ENCODE measurements at regions not wholly inside any gene's neighbourhood (a gene's known extent, or its start where the extent isn't known, plus 50 kb on each side); places are given as distances from the start of the nearest gene placed in this dataset.
"Not testable (repeated sequence)": the region's sequence is repeated elsewhere in the genome, so short reads cannot be mapped to it uniquely, and the experiment has no call there.

DNA sequence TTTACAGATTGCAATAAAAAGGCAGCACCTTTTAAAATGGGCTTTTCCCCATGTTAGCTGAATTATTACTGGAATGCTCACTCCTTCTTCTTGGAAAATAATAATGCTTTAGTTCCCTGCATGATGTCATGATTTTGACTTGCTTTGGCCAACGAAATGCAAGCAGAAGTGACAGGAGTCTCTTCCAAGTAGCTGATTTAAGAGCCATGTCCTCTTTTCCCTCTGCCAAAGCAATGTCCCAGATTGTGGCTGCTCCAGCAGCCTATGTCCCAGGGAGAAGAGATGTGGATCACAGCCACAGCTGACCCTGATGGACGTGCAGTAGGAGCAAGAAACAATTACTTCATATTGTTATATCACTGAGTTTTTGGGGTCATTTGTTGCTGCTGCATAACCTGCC is 246.6 kb downstream of the HAPSTR1 start:
- no peak for DNase-seq (ENCODE audit: low spot score)

DNA sequence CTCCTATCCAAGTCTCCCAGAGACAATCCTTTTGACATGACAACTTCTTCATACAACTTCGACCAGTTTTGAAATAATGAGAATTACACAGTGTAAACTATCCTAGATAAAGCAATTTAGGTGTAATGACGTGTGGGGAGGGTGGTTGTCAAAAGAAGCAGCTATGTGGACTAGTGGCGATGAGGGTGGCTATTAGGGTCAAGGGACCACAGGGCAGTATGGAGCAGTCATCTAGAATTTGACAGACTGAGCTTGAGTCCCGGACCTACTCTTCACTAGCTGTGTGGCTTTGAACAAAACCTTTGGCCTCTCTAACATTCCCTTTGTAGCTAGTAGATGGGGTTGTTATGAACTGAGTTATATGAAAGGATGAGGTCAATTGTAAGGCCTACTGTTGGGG is 247.1 kb downstream of the HAPSTR1 start:
- DNase-seq (ENCODE audit: low spot score), result no peak

DNA sequence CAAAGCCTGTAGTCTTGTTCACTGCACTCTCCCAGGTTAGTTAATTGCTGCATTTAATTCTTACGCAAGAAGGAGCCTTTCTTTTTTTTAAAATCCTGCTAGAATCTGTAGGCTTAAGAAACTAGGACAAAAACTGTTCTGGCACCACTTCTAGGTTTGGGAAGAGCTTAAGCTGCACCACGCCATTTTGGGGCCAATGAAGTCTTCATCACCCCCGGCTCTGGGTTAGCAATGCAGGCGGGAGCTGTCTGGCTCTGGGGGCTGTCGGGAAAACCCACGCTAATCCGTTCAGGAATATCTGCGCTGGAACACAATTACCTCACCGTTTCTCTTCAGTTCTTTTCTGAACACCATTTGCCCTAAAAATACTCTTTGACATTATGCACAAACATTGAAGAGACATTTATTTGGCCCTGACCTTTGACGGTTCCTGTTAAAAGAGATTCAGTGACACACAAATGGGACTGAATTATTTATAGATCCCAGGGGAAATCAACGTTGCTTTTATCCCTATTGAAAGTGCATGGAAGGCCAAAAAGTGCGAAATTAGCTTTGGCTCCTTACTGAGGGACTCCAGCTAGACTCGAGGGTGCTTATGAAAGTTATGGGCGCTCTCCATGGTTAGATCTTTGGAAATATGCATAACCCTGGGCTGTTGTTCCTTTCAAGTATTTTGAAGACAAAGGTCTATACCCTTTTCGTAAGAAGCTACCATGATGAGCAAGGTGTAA is 249.2 kb downstream of the HAPSTR1 start:
- no peak for DNase-seq (ENCODE audit: low spot score)

DNA sequence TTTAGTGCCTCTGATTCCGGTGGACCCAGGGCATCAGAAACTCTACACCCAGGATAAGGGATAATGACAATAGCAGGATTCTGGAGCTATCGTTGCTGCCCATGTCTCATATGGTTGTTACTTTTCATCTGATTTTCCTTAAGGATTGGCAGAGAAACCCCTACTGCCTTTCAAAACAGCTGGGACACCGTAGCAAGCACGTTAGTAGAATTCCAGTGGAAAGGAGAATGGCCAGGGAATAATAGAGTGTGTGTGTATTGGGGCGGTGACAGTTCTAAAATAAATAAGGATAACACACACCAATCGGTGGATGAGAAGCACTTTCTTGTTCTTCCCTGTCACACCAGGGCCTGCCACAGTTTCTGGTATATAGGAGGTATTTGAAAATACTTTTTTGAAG is 251.8 kb downstream of the HAPSTR1 start:
- no peak for DNase-seq (ENCODE audit: low spot score)

DNA sequence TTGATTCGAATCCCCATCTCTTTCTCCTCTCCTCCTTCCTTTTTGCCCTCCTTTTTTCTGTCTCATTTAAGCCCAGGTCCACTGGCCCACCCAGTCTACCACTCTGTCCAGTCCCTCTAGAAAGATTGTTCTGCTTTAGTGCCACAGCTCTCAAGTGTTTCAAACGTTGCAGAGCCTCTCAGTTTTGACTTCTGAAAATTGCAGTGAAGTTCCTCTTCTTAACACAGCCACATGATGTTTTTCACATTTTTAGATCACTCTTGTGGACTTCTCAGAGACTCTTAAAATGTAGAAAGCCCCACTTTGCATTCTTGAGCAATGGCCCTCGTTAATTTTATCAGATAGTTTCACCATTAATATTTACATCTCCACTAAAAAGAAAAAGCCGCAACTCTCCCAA is 253.1 kb downstream of the HAPSTR1 start:
- DNase-seq (ENCODE audit: low spot score), result no peak

DNA sequence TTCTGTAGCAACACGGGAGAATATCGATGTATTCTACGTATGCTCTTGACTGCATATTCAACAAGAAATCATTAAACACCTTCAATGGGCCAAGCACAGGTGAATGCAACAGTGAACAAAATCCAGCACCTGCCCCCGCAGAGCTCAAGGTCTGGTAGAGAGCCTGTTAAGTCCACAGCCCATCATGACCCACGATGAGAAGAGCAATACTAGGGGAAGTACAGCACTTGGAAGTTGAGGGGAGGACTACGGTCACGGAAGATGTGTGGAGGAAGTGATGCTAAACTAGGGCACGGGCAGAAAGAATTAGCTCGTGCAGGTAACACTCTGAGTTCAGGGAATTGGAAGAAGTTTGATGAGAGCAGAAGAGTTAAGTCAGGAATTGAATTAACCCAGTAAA is 253.6 kb downstream of the HAPSTR1 start:
- DNase-seq (ENCODE audit: low spot score), result no peak

DNA sequence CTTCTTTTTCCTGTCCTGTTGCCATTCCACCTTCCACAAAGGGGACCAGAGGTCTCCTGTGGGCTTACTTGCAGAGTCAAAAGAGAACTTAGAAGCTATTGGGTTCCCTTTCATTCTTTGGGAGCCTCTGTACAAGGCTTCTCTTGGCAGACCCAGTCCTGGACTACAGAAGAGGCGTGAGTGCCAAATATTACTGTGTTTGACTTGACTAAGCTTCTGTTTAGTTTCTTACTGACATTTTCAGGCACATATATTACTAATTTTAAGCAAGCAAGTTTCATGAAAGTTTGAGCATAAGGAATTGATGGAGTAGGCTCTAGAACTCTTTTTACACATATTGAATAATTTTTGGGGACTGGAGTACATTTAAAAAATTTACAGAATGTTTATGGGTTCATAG is 254.4 kb downstream of the HAPSTR1 start:
- DNase-seq (ENCODE audit: low spot score), result no peak

DNA sequence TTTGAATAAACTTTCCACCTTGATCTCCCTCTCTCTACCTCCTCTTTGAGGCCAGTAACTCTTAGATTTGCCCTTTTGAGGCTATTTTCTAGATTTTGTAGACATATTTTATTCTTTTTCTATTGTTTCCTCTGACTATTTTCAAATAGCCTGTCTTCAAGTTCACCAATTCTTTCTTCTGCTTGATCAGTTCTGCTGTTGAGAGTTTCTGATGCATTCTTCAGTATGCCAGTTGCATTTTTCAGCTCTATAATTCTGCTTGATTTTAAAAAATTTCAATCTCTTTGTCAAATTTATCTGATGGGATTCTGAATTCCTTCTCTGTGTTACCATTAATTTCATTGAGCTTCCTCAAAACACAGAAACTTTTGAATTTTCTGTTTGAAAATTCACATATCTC is 257.5 kb downstream of the HAPSTR1 start:
- DNase-seq (ENCODE audit: low spot score), result no peak

DNA sequence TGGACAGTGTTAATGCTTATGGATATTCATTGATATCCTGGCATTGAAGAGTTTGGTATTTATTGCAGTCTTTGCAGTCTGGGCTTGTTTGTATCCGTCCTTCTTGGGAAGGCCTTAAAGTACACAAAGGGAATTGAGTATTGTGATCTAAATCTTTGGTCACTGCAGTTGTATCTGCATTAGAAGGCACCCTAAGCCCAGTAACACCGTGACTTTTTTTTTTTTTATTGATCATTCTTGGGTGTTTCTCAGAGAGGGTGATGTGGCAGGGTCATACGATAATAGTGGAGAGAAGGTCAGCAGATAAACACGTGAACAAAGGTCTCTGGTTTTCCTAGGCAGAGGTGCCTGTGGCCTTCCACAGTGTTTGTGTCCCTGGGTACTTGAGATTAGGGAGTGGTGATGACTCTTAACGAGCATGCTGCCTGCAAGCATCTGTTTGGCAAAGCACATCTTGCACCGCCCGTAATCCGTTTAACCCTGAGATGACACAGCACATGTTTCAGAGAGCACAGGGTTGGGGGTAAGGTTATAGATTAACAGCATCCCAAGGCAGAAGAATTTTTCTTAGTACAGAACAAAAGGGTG is 258.0 kb downstream of the HAPSTR1 start:
- DNase-seq (ENCODE audit: low spot score), result not testable (repeated sequence)

DNA sequence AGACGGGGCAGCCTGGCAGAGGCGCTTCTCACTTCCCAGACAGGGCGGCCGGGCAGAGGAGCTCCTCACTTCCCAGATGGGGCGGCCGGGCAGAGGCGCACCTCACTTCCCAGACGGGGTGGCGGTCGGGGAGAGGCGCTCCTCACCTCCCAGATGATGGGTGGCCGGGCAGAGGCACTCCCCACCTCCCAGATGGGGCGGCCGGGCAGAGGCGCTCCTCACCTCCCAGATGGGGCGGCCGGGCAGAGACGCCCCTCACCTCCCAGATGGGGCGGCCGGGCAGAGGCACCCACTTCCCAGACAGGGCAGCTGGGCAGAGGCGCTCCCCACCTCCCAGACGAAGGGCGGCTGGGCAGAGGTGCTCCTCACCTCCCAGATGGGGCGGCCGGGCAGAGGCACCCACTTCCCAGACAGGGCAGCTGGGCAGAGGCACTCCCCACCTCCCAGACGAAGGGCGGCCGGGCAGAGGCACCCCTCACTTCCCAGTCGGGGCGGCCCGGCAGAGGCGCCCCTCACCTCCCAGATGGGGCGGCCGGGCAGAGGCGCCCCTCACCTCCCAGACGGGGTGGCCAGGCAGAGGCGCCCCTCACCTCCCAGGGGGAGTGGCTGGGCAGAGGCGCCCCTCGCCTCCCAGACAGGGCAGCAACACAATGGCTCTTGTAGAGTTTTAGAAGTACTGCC is 258.8 kb downstream of the HAPSTR1 start:
- DNase-seq (ENCODE audit: low spot score), result not testable (repeated sequence)

DNA sequence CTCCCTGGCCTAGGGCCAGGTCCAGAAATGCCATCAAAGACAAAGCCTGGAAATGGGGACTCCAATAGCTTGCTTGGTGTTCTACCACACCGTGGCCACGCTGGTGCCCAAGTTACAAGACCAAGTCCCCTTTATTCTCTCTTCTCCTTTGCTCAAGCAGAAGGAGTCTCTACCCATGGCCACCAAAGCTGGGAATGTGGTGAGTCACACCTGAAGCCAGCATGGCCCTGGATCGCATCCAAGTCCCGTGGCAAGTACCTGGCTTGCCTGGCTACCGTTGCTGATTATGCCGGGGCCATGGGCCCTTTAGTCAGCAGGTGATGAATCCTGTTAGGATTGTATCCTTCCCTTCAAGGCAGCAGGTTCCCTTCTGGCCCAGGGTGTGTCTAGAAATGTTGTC is 260.0 kb downstream of the HAPSTR1 start:
- no peak for DNase-seq (ENCODE audit: low spot score)

DNA sequence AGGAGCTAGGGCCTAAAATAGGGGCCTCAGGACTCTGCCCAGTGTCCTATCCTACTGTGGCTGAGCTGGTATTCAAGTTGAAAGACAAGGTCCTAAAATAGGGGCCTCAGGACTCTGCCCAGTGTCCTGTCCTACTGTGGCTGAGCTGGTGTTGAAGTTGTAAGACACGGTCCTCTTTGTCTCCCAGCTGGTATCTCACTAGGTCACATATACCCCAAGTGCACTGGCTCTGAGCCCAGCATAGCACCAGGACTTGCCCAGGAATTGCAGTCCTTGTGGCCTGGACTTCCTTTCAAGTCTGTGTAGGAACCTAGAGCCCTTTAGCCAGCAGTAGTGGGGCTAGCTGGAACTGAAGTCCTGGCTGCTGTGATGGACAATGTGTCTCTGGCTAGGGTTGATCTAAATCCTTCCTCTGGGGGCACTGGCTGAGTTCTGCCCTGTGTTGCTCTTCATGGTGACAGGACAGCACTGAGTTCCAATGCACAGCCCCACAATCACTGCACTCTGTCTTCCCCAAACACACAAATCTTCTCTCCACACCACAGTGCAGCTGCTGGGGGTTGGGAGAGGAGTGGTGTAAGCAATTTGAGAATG is 260.5 kb downstream of the HAPSTR1 start:
- DNase-seq (ENCODE audit: low spot score), result no peak

DNA sequence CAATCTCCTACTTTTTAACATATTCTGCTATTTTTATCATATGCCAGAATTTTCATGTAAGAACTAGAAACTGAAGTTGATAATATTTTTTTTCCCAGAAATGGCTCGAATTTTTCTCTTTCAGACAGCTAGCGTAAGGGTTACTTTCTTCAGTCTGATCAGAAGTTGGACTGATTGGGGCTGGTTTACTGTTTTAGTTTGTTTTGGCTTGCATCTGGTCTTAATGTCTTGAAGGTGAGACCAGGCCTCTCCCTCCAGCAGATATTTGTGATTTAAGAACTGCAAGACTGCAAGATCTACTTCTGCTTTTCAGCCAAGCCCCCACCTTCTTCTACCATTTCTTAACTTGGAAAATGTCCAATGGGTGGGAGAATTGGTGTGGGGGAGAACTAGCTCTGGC is 266.4 kb downstream of the HAPSTR1 start:
- DNase-seq (ENCODE audit: low spot score), result no peak

DNA sequence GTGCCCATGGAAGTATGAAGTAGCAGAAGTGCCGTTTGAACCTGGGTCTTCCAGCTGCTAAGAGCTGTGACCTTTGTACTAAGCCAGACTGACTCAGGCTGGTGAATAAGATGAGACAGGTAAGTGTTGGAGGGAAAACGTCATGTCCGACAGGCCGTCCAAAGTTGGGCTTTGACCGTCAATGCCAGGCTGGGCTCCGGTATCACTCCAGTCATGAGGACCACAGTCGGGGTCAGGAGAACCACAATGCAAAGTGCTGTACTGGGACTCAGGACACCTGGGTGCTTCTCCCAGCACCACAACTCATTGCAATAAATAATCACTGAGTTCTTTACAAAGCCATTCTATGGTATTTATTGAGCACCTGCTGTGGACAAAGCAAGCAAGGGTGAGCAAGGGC is 268.6 kb downstream of the HAPSTR1 start:
- DNase-seq (ENCODE audit: low spot score), result no peak

DNA sequence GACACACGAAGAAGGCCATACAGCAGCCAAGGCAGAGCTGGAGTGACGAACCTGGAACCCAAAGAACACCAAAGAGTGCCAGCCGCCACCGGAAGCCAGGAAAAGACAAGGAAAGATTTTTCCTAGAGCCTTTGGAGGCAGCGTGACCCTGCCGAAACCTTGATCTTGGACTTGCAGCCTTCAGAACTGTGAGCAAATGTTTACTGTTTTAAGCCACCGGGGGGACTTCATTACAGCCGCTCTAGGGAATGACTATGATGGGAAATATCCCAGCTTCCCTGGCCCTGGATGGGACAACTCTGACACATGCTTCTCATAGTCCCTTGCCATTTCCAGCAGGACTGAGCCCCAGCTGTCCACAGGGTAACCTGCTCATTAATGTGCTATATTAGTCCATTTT is 270.6 kb downstream of the HAPSTR1 start:
- no peak for DNase-seq (ENCODE audit: low spot score)

DNA sequence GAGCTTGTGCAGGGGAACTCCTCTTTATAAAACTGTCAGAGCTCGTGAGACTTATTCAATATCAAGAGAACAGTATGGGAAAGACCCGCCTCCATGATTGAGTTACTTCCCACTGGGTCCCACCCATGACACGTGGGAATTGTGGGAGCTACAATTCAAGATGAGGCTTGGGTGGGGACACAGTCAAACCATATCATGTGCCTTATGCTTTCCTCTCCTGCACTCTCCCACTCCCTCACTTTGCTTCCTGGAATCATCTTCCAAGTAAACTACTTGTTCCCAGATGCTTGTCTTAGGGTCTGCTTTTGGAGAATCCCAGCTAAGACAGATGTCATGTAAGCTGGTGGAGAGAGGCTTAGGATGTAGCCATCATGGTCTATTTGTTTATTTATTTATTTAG is 271.2 kb downstream of the HAPSTR1 start:
- DNase-seq (ENCODE audit: low spot score), result no peak

DNA sequence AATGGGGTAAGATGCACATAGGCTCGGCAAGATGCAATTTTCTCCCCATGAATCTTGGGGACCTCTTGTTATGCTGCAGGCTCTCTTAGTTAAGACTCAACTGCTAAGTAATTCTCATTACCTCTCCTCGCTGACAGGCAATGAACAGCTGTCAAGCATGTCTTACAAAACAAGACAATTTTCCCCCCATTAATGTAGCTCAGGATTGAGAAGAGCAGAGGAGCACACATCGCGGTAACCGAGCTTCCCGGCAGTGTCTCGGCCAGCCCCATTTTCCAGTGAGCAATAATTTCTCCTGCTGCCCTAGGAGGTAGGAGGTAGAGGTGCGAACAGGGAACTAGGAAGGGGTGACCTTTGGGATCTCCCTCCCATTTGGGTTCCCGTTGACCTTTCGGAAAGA is 272.1 kb downstream of the HAPSTR1 start:
- DNase-seq (ENCODE audit: low spot score), result no peak

DNA sequence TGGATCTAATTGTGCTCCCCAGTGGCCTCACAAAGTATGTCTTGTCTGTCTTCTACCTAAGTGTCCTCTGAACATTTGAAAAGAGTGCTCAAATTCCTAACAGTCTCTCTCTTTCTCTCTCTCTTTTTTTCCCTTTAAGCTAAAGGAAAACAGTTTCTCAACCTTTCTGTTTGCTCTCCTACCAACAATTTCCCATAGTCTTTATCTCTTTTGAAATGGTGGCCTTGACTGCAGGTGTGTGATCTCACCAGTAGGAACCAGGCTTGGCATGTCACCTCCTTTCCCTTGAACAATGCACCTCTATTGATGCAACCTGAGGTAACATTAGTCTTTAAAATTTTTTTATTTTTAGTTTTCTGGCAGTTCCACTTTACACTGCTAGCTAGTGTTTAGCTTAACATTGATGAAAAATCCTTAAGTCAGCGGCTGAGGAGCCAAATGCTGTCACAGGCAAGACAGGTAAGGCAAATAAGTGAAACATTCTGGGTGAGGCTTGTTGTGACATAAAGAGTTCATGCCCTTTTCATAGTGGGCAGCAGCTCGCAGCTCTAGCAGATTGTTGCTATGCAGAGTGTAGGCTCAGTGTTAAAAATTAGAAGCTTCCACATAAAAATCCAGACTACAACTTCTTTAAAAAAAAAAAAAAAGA is 273.4 kb downstream of the HAPSTR1 start:
- no peak for DNase-seq (ENCODE audit: low spot score)

DNA sequence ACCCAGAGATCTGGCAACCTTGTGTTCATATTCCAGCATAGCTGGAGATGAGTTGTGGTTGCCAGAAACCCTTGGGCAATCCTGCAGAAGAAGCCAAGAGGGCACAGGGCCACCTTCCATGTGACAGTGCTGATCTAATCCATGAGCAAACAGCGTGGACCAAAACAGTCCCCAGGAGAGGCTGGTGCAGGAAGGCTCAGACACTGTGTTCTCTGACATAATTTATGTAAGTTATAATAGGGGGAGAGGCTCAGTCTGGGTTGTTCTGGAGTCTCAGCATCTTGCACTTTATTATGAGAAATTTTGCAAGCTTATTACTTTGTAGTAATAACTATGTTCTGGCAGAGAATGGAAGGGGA is 273.9 kb downstream of the HAPSTR1 start:
- DNase-seq (ENCODE audit: low spot score), result no peak

DNA sequence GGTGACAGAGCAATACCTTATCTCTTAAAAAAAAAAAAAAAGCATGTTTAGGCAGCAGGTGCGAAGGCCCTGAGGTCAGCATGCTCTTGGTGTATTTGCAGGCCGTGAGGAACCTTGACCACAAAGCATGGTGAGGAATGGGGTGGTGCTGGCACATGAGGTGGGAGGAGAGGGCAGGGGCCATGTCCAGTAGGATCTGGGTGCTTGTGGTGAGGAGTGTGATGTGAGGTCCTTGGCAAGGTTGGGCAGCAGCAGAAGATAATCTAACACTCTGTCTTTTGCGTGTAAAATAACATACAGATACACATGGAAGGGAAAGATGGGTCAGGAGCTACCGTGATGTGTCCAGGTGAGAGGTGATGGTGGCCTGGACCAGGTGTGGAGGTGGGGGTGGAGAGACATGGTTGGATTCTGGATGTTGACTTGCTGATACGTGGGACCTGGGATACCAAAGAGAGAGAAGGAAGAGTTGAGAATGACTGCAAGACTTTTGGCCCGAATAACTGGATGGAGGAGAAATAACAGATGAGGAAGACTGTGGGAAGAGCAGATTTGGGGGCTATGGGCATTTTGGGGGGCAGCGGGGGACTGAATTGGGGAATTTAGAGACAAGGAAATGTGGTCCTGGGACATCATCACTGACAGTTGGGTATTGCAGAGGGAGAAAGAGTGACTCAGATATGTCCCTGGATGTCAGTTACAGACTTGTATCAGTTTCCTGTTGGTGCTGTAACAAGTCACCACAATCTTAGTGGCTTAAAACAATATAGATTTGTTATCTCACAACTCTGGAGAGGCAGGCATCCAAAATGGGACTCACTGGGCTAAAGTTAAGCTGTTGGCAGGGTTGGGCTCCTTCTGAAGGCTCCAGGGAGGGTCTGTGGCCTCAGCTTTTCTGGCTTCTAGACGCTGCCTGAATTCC is 274.9 kb downstream of the HAPSTR1 start:
- DNase-seq (ENCODE audit: low spot score), result no peak

DNA sequence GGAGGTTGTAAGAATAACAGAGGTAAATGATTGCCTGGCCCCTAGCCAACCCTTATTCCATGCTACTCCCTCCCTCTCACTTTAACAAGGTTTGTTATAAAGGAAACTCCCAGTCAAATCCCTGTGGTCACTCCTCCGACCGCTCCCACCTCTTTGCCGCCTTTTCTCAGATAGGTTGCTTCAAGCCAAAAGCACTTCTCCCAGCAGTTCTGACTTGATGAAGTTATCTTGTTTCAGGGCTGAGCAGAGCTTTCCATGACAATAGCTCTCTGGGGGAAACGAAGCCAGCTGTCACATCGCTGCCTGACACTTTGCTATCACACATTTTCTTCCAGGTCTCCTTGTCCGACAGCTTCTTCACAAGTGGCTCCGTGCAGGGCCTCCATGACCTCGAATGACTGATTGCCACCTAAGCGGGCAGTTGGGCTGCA is 278.6 kb downstream of the HAPSTR1 start:
- DNase-seq (ENCODE audit: low spot score), result no peak

Data from SK-N-DZ (cell line).